Hepatocyte (in vitro differentiated cells): ENCODE measurements at regions not wholly inside any gene's neighbourhood (a gene's known extent, or its start where the extent isn't known, plus 50 kb on each side); places are given as distances from the start of the nearest gene placed in this dataset.

ENCODE experiments used
- EZH2 ChIP-seq: fragments of 200-600 bp; sonication (generic); IDR thresholded peaks from 2 replicates; pipeline ENCODE4 v1.6.1; 2016; ENCODE audit warnings: antibody characterized with exemption, mild to moderate bottlenecking, borderline replicate concordance
- EZH2phosphoT487 ChIP-seq: fragments of 200-600 bp; sonication (generic); IDR thresholded peaks from one replicate; pipeline ENCODE4 v1.6.1; 2018; ENCODE audit warnings: antibody characterized with exemption, mild to moderate bottlenecking, low read depth, moderate library complexity; ENCODE audit not compliant: unreplicated experiment, severe bottlenecking
- TF ChIP-seq, protein P1 (sequence below): fragments of 200-600 bp; sonication (generic); IDR thresholded peaks from 2 replicates; pipeline ENCODE4 v1.5.1; 2016; ENCODE audit warnings: antibody characterized with exemption, mild to moderate bottlenecking; ENCODE audit not compliant: poor library complexity

DNA sequence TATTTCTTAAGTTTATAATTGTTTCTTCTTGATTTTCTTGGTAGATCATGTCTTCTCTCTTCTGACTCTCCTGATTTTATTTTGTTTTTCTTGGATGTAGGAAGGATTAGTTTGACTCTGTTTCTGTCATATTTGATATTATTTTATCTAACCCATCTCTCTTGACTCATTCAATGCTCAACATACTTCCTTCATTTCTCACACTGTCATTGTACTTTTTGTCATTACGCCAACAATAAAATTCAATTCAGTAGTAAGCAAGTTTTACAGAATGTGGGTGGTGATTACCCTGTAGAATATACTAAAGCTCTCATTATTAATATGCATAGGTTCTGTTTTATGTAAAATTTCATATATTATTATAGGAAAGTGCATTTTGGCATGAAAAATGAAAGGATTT, 1303.0 kb upstream of the AGA start:
- TF ChIP-seq, protein P1, sequence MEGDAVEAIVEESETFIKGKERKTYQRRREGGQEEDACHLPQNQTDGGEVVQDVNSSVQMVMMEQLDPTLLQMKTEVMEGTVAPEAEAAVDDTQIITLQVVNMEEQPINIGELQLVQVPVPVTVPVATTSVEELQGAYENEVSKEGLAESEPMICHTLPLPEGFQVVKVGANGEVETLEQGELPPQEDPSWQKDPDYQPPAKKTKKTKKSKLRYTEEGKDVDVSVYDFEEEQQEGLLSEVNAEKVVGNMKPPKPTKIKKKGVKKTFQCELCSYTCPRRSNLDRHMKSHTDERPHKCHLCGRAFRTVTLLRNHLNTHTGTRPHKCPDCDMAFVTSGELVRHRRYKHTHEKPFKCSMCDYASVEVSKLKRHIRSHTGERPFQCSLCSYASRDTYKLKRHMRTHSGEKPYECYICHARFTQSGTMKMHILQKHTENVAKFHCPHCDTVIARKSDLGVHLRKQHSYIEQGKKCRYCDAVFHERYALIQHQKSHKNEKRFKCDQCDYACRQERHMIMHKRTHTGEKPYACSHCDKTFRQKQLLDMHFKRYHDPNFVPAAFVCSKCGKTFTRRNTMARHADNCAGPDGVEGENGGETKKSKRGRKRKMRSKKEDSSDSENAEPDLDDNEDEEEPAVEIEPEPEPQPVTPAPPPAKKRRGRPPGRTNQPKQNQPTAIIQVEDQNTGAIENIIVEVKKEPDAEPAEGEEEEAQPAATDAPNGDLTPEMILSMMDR: no peak
- TF ChIP-seq EZH2: no peak
- TF ChIP-seq EZH2phosphoT487: no peak
